H1 (cell line): ENCODE measurements at regions not wholly inside any gene's neighbourhood (a gene's known extent, or its start where the extent isn't known, plus 50 kb on each side); places are given as distances from the start of the nearest gene placed in this dataset.

Experiments
- CTCF ChIA-PET: fragments of 300-600 bp; sonication (Branson Sonifier 250); formaldehyde crosslinking; loops from one replicate; lab custom pipeline; 2021; ENCODE audit not compliant: partially characterized antibody; lab: Charles Lee
- POLR2A ChIA-PET: fragments of 300-600 bp; sonication (Branson Sonifier 250); formaldehyde crosslinking; loops from one replicate; lab custom pipeline; 2021; ENCODE audit warnings: inconsistent platforms; ENCODE audit not compliant: partially characterized antibody; lab: Charles Lee
- DNase-seq, 2 experiments: peaks; one replicate each; pipeline versions ENCODE4 v3.0.0 to v3.0.0-alpha.2; 2010 to 2022; ENCODE audit warnings: low spot score in 2 of 2, low read depth in 1 of 2, mixed read lengths in 1 of 2
- FAIRE-seq: peaks from 2 replicates; lab custom pipeline; 2011; peaks lifted over from hg19 to GRCh38; lab: Jason Lieb, UNC
- H2AFZ ChIP-seq: 2 replicates; pipeline ENCODE4 v1.8.1; 2012; ENCODE audit warnings: low read length, inconsistent platforms
- H2AK5ac ChIP-seq: 2 replicates; pipeline ENCODE4 v1.6.1; 2013; ENCODE audit warnings: low read depth, low read length
- H2BK120ac ChIP-seq: replicated peaks from 2 replicates; pipeline ENCODE3; 2013; ENCODE audit warnings: low read depth, low read length, inconsistent platforms
- H2BK12ac ChIP-seq: 2 replicates; pipeline ENCODE4 v1.6.1; 2013; ENCODE audit warnings: low read depth, low read length
- H2BK15ac ChIP-seq: 2 replicates; pipeline ENCODE4 v1.6.1; 2013; ENCODE audit warnings: low read length
- H2BK20ac ChIP-seq: 2 replicates; pipeline ENCODE4 v1.6.1; 2013; ENCODE audit warnings: low read length
- H2BK5ac ChIP-seq: 2 replicates; pipeline ENCODE4 v1.6.1; 2013; ENCODE audit warnings: low read depth, low read length
- H3K14ac ChIP-seq: 2 replicates; pipeline ENCODE4 v1.6.1; 2013; ENCODE audit warnings: inconsistent platforms; ENCODE audit not compliant: insufficient read length
- H3K18ac ChIP-seq: 2 replicates; pipeline ENCODE4 v1.6.1; 2013; ENCODE audit warnings: low read length; ENCODE audit errors: extremely low read depth
- H3K23ac ChIP-seq: 2 replicates; pipeline ENCODE4 v1.6.1; 2013; ENCODE audit warnings: inconsistent platforms; ENCODE audit not compliant: insufficient read length
- H3K23me2 ChIP-seq: 2 replicates; pipeline ENCODE4 v1.6.1; 2013; ENCODE audit warnings: low read depth, low read length
- H3K27ac ChIP-seq: 2 replicates; pipeline ENCODE4 v1.6.1; 2011; ENCODE audit warnings: low read depth, low read length, inconsistent platforms
- H3K27me3 ChIP-seq, 4 experiments: replicated peaks in 1 of 4; 1 replicate in 1 of 4; 2 replicates in 3 of 4; pipeline versions ENCODE4 v1.6.1 to v1.8.1; 2011 to 2013; ENCODE audit warnings: low read length in 3 of 4, mild to moderate bottlenecking in 3 of 4, inconsistent platforms in 2 of 4, mixed read lengths in 2 of 4, moderate library complexity in 1 of 4; ENCODE audit not compliant: control insufficient read depth in 3 of 4, insufficient read depth in 3 of 4; ENCODE audit errors: extremely low read depth in 1 of 4
- H3K36me3 ChIP-seq, 4 experiments: 2 replicates each; pipeline versions ENCODE4 v1.6.1 to v1.8.1; 2011 to 2013; ENCODE audit warnings: mild to moderate bottlenecking in 4 of 4, low read length in 3 of 4, moderate library complexity in 2 of 4, control low read depth in 1 of 4, inconsistent platforms in 1 of 4; ENCODE audit not compliant: insufficient read depth in 4 of 4, control insufficient read depth in 2 of 4
- H3K4ac ChIP-seq: replicated peaks from 2 replicates; pipeline ENCODE3; 2013; ENCODE audit warnings: low read length, low read depth, mixed read lengths, inconsistent platforms; ENCODE audit not compliant: insufficient read length
- H3K4me1 ChIP-seq, 4 experiments: replicated peaks in 1 of 4; 1 replicate in 1 of 4; 2 replicates in 3 of 4; pipeline versions ENCODE4 v1.6.1 to v1.8.1; 2011 to 2013; ENCODE audit warnings: low read length in 3 of 4, inconsistent platforms in 2 of 4, mixed read lengths in 1 of 4; ENCODE audit not compliant: insufficient read depth in 4 of 4, control insufficient read depth in 3 of 4
- H3K4me2 ChIP-seq, 2 experiments: 2 replicates each; pipeline versions ENCODE4 v1.6.1 to v1.8.1; 2011 to 2013; ENCODE audit warnings: low read depth in 2 of 2, low read length in 2 of 2, control low read depth in 1 of 2, inconsistent platforms in 1 of 2, mild to moderate bottlenecking in 1 of 2; ENCODE audit not compliant: insufficient read depth in 1 of 2
- H3K4me3 ChIP-seq, 4 experiments: fragments of 200-600, 300-600 bp in 1 of 4; sonication (generic), shearing (Covaris generic), sonication (Bioruptor Twin) in 1 of 4; 2 replicates each; pipeline versions ENCODE4 v1.5.1 to v1.8.1; 2011 to 2016; ENCODE audit warnings: low read length in 4 of 4, low read depth in 3 of 4, control low read depth in 2 of 4, inconsistent platforms in 2 of 4, mild to moderate bottlenecking in 2 of 4, mixed read lengths in 1 of 4, moderate library complexity in 1 of 4; ENCODE audit not compliant: insufficient read depth in 2 of 4; ENCODE audit errors: extremely low read depth in 1 of 4
- H3K56ac ChIP-seq: replicated peaks from 2 replicates; pipeline ENCODE3; 2013; ENCODE audit warnings: low read depth, mild to moderate bottlenecking, mixed read lengths, low read length, inconsistent platforms; ENCODE audit not compliant: insufficient read length
- H3K79me1 ChIP-seq: 2 replicates; pipeline ENCODE4 v1.6.1; 2013; ENCODE audit warnings: low read depth, low read length, control low read depth
- H3K79me2 ChIP-seq, 2 experiments: 2 replicates each; pipeline versions ENCODE4 v1.6.1 to v1.8.1; 2012 to 2013; ENCODE audit warnings: low read length in 2 of 2, mild to moderate bottlenecking in 2 of 2, inconsistent platforms in 1 of 2; ENCODE audit not compliant: insufficient read depth in 2 of 2, control insufficient read depth in 1 of 2
- H3K9ac ChIP-seq, 4 experiments: replicated peaks in 1 of 4; 1 replicate in 1 of 4; 2 replicates in 3 of 4; pipeline versions ENCODE4 v1.6.1 to v1.8.1; 2011 to 2013; ENCODE audit warnings: low read depth in 3 of 4, low read length in 3 of 4, control low read depth in 2 of 4, mild to moderate bottlenecking in 2 of 4, moderate library complexity in 2 of 4, inconsistent platforms in 1 of 4; ENCODE audit errors: extremely low read depth in 1 of 4
- H3K9me3 ChIP-seq, 2 experiments: 2 replicates each; pipeline versions ENCODE4 v1.6.1 to v1.8.1; 2012 to 2013; ENCODE audit warnings: mild to moderate bottlenecking in 2 of 2, moderate library complexity in 2 of 2, control low read depth in 1 of 2, inconsistent platforms in 1 of 2, low read depth in 1 of 2, low read length in 1 of 2, mixed read lengths in 1 of 2; ENCODE audit not compliant: insufficient read depth in 2 of 2
- H4K20me1 ChIP-seq, 2 experiments: replicated peaks in 1 of 2; 2 replicates each; pipeline versions ENCODE3 to v1.8.1; 2011 to 2013; ENCODE audit warnings: inconsistent platforms in 2 of 2, low read length in 2 of 2, mild to moderate bottlenecking in 1 of 2; ENCODE audit not compliant: insufficient read depth in 2 of 2, control insufficient read depth in 1 of 2
- H4K5ac ChIP-seq: 2 replicates; pipeline ENCODE4 v1.6.1; 2013; ENCODE audit warnings: low read length, low read depth, mixed read lengths, inconsistent platforms; ENCODE audit not compliant: insufficient read length
- H4K8ac ChIP-seq: 2 replicates; pipeline ENCODE4 v1.8.0; 2013; ENCODE audit warnings: mild to moderate bottlenecking, moderate library complexity, low read length, inconsistent platforms; ENCODE audit not compliant: insufficient read depth; ENCODE audit errors: extremely low read depth
- H4K91ac ChIP-seq: replicated peaks from 2 replicates; pipeline ENCODE3; 2013; ENCODE audit warnings: low read length, mixed read lengths, inconsistent platforms; ENCODE audit not compliant: insufficient read length
- BCL11A ChIP-seq, 2 experiments: IDR thresholded peaks; one replicate each; pipeline ENCODE4 v1.6.1; 2011; ENCODE audit warnings: low read depth in 2 of 2, low read length in 2 of 2, mild to moderate bottlenecking in 2 of 2
- TAF7 ChIP-seq: optimal IDR thresholded peaks from 2 replicates; pipeline ENCODE3; 2011; ENCODE audit warnings: low read depth, mild to moderate bottlenecking, inconsistent platforms, low read length, moderate library complexity, borderline replicate concordance
- TCF12 ChIP-seq: IDR thresholded peaks from 2 replicates; pipeline ENCODE4 v1.6.1; 2011; ENCODE audit warnings: low read depth, mild to moderate bottlenecking, low read length
- ZNF274 ChIP-seq: IDR thresholded peaks from 2 replicates; pipeline ENCODE4 v1.7.0; 2012; ENCODE audit warnings: low read length, borderline replicate concordance; ENCODE audit errors: extremely low read depth

DNA sequence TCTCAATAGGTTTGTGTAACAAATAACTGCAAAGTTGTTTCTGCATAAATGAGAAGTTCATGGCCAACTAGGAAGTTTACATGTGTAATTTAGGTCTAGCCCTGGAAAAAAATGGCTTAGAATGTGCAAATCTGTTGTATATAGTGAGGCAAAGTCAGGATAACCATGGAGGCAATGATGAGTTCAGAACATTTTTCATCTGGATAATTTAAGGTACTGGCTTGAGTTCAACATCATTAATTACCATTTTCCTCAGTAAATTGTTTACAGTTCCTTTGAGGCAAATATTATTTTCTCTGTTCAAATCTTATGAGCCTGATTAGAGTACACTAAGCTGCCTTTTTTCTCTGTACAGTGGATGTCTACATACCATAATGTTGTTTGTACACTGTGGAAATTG is 1259.0 kb upstream of the NUDT12 start:
- TF ChIP-seq TCF12, result no peak
- TF ChIP-seq ZNF274, result no peak
- no peak for TF ChIP-seq TAF7
- TF ChIP-seq BCL11A (IDR thresholded peaks at IDR 0.05; ENCODE audit: low read depth in 2 of 2, low read length in 2 of 2), result no peak
- no peak overlapping the region for H3K27ac ChIP-seq
- no peaks in the 10 kb centered on the region for H4K20me1 ChIP-seq
- no peak overlapping the region for H4K91ac ChIP-seq
- no peaks in the 10 kb centered on the region for H3K79me2 ChIP-seq
- ChIA-PET CTCF (interaction anchor here (1.0 kb wide), 1 partner anchor 19 kb away, joined by 4 read pairs; no protein-coding TSS in a partner anchor), POLR2A (no interaction called here)
- no peak overlapping the region for H2AK5ac ChIP-seq
- H3K9me3 ChIP-seq, result no peaks in the 10 kb centered on the region
- H2BK5ac ChIP-seq, result no peak overlapping the region
- no peak overlapping the region for H2BK12ac ChIP-seq
- no peak overlapping the region for H3K9ac ChIP-seq
- H2BK120ac ChIP-seq, result no peak overlapping the region
- no peaks in the 10 kb centered on the region for H3K79me1 ChIP-seq
- no peak overlapping the region for H3K14ac ChIP-seq
- H3K23ac ChIP-seq, result no peak overlapping the region
- no peak overlapping the region for H2AFZ ChIP-seq
- H3K4ac ChIP-seq, result no peak overlapping the region
- H3K4me1 ChIP-seq, result no peaks in the 10 kb centered on the region
- H2BK15ac ChIP-seq, result no peak overlapping the region
- no peaks in the 10 kb centered on the region for H3K27me3 ChIP-seq
- H3K36me3 ChIP-seq, result no peaks in the 10 kb centered on the region
- H2BK20ac ChIP-seq, result no peak overlapping the region
- no peak for FAIRE-seq
- H4K8ac ChIP-seq, result no peak overlapping the region
- H3K23me2 ChIP-seq, result no peaks in the 10 kb centered on the region; the same call in 1 of the 2 replicates
- H3K4me3 ChIP-seq, result no peak overlapping the region
- H4K5ac ChIP-seq, result no peak overlapping the region
- no peak overlapping the region for H3K56ac ChIP-seq
- no peak overlapping the region for H3K4me2 ChIP-seq
- no peak overlapping the region for H3K18ac ChIP-seq
- no peak for DNase-seq
